SU-DHL-6 (cell line): ENCODE measurements at regions not wholly inside any gene's neighbourhood (a gene's known extent, or its start where the extent isn't known, plus 50 kb on each side); places are given as distances from the start of the nearest gene placed in this dataset.

Experiments
- H2AFZ ChIP-seq: fragments of 200-600 bp; sonication (generic); 2 replicates; pipeline ENCODE4 v1.6.1; 2014; ENCODE audit warnings: low read depth, mild to moderate bottlenecking, moderate library complexity, mixed read lengths, antibody characterized with exemption, low read length; ENCODE audit not compliant: severe bottlenecking
- H3F3A ChIP-seq: fragments of 200-600 bp; shearing (Covaris generic); 2 replicates; pipeline ENCODE4 v1.6.0; 2016; ENCODE audit warnings: antibody characterized with exemption, mild to moderate bottlenecking; ENCODE audit not compliant: insufficient read depth
- H3K27ac ChIP-seq: fragments of 200-600 bp; sonication (generic); 2 replicates; pipeline ENCODE4 v1.5.1; 2016; ENCODE audit warnings: low read depth, mild to moderate bottlenecking, low read length, moderate library complexity, mixed read lengths
- H3K27me3 ChIP-seq: fragments of 200-600 bp; sonication (generic), shearing (Covaris generic); 2 replicates; pipeline ENCODE4 v1.6.0; 2014; ENCODE audit warnings: mild to moderate bottlenecking, low read length
- H3K36me3 ChIP-seq: fragments of 200-600 bp; sonication (generic); 2 replicates; pipeline ENCODE4 v1.6.1; 2014; ENCODE audit warnings: mild to moderate bottlenecking, low read length, mixed read lengths
- H3K4me2 ChIP-seq: fragments of 300-600, 200-600 bp; shearing (Covaris generic), sonication (generic); 2 replicates; pipeline ENCODE4 v1.6.0; 2014; ENCODE audit warnings: low read length, low read depth, mild to moderate bottlenecking; ENCODE audit not compliant: poor library complexity, severe bottlenecking
- H3K4me3 ChIP-seq: fragments of 200-600 bp; sonication (generic); 2 replicates; pipeline ENCODE4 v1.5.1; 2014; ENCODE audit warnings: antibody characterized with exemption, low read length, mild to moderate bottlenecking, mixed read lengths; ENCODE audit not compliant: insufficient read depth, poor library complexity, severe bottlenecking
- H3K79me2 ChIP-seq: fragments of 200-600 bp; sonication (generic); 2 replicates; pipeline ENCODE4 v1.6.1; 2014; ENCODE audit warnings: mild to moderate bottlenecking, low read length, moderate library complexity; ENCODE audit not compliant: insufficient read depth
- H3K9ac ChIP-seq: fragments of 200-600 bp; sonication (generic); 2 replicates; pipeline ENCODE4 v1.7.0; 2014; ENCODE audit warnings: mild to moderate bottlenecking, low read length
- H3K9me2 ChIP-seq: fragments of 200-600 bp; sonication (generic); replicated peaks from 2 replicates; pipeline ENCODE4 v1.6.1; 2014; ENCODE audit warnings: low read length; ENCODE audit not compliant: insufficient read depth
- H3K9me3 ChIP-seq: fragments of 200-600 bp; sonication (generic); 2 replicates; pipeline ENCODE4 v1.6.1; 2014; ENCODE audit warnings: low read length, mixed read lengths; ENCODE audit not compliant: insufficient read depth
- H4K20me1 ChIP-seq: fragments of 200-600 bp; sonication (generic); 2 replicates; pipeline ENCODE4 v1.6.1; 2014; ENCODE audit warnings: low read depth, mild to moderate bottlenecking, antibody characterized with exemption, low read length, moderate library complexity, mixed read lengths
- CTCF ChIP-seq: fragments of 200-600 bp; sonication (generic); IDR thresholded peaks from one replicate; pipeline ENCODE4 v1.5.1; 2017; ENCODE audit warnings: antibody characterized with exemption, mild to moderate bottlenecking, low read length, moderate library complexity; ENCODE audit not compliant: insufficient read depth, poor library complexity, severe bottlenecking
- EZH2phosphoT487 ChIP-seq: fragments of 200-600 bp; sonication (generic), shearing (Covaris generic); conservative IDR thresholded peaks from 2 replicates; pipeline ENCODE4 v1.6.1; 2018; ENCODE audit warnings: mild to moderate bottlenecking, antibody characterized with exemption, low read length, moderate library complexity, mixed read lengths

DNA sequence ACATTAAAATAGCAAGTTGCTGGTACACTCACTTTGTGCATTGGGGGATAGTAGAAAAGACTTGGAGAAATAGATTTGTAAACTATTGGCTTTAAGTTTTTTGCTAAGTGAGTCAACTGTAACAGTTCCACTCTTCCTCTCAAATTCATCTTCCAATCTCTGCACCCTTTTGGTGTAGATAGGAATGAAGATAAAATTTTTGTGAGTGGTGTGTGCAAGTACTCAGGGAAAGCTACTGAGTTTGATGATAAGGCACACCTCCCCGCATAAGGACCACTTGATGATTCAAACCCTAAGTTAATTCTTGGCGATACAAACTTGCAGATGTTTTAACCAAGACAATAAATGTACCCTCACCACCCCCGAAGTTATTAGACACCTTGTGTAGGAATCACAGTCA, 168.3 kb upstream of the SLITRK1 start:
- Histone ChIP-seq H3K4me3 (no peak overlapping the region), H2AFZ (no peak overlapping the region), H3K9me2 (no peaks in the 10 kb centered on the region), H3K36me3 (no peaks in the 10 kb centered on the region), H3K27me3 (no peaks in the 10 kb centered on the region), H4K20me1 (no peaks in the 10 kb centered on the region), H3K79me2 (no peaks in the 10 kb centered on the region), H3K9ac (no peak overlapping the region), H3K9me3 (no peaks in the 10 kb centered on the region), H3F3A (no peaks in the 10 kb centered on the region), H3K27ac (no peak overlapping the region), H3K4me2 (no peak overlapping the region)
- TF ChIP-seq EZH2phosphoT487: no peak
- TF ChIP-seq CTCF: no peak

DNA sequence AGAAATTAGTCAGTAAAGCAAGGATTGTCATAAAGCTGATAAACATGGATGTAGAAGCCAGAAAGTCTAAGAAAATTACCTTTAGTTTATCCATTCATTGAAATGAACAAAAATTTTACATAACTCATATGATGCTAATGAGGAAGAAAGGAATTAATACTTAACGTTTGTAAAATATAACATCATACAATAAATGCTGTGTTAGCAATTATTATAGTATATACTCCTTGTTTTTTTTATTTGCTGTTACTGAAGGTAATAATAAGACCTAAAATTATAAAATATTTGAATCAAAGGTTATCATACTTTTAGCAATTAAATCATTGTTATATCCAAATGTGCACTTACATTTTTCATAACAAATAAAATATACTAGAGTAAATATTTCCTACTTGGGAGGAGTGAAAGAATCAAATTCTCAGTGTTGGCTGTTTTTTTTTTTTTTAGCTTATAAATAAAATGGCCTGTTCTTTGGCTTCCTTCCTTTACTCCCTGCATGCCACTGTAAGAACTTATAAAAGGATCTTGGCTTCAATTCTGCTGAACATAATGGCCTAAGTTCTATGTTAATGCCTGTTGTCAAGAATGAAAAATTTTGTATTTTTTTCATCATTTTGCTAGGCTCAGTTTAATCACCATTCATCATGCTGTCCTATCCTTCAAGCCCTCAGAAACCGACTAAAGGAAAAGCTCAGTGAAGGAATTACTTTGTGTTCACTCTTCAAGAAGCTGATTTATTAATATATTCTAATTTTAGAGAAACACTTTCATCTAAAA, 167.4 kb upstream of the SLITRK1 start:
- no peak for TF ChIP-seq EZH2phosphoT487
- TF ChIP-seq CTCF: no peak
- Histone ChIP-seq H3K36me3 (no peaks in the 10 kb centered on the region), H3K4me3 (no peak overlapping the region), H3K79me2 (no peaks in the 10 kb centered on the region), H3K9me2 (no peaks in the 10 kb centered on the region), H3K9ac (no peak overlapping the region), H3K9me3 (no peaks in the 10 kb centered on the region), H4K20me1 (no peaks in the 10 kb centered on the region), H3K27me3 (no peaks in the 10 kb centered on the region), H3F3A (no peaks in the 10 kb centered on the region), H3K27ac (no peak overlapping the region), H3K4me2 (no peak overlapping the region), H2AFZ (no peak overlapping the region)

DNA sequence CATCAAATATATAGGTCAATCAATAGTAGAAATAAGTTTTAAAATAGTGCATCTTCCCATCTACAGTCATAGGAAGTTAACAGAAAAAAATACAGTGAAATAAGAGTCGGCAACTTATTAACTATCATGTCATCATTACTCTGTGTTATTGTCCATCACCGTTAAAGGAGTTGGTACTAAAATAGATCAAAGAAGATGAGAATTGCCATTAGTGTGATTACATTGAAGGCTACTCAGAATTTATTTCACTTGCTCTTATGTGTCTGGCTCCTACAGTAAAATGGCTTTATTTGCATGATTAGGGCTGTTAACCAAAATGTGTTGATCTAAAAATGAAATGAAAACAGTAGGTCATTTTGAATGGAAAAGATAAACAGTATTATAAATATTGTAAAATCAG, 162.5 kb upstream of the SLITRK1 start:
- Histone ChIP-seq H3K9me3 (no peaks in the 10 kb centered on the region), H3K9ac (no peak overlapping the region), H3K36me3 (no peaks in the 10 kb centered on the region), H3K9me2 (no peaks in the 10 kb centered on the region), H3K4me2 (no peak overlapping the region), H3K79me2 (no peaks in the 10 kb centered on the region), H3F3A (no peaks in the 10 kb centered on the region), H2AFZ (no peak overlapping the region), H3K27me3 (no peaks in the 10 kb centered on the region), H3K4me3 (no peak overlapping the region), H3K27ac (no peak overlapping the region), H4K20me1 (no peaks in the 10 kb centered on the region)
- TF ChIP-seq EZH2phosphoT487: no peak
- TF ChIP-seq CTCF: no peak
